DOHH2 (cell line): ENCODE measurements at regions not wholly inside any gene's neighbourhood (a gene's known extent, or its start where the extent isn't known, plus 50 kb on each side); places are given as distances from the start of the nearest gene placed in this dataset.

ENCODE experiments used
- CTCF ChIP-seq: fragments of 200-600 bp; sonication (generic); IDR thresholded peaks from one replicate; pipeline ENCODE4 v1.5.1; 2014; ENCODE audit warnings: antibody characterized with exemption, mild to moderate bottlenecking, low read depth, low read length; ENCODE audit not compliant: poor library complexity, severe bottlenecking
- EZH2phosphoT487 ChIP-seq: fragments of 200-600 bp; sonication (generic); IDR thresholded peaks from 2 replicates; pipeline ENCODE4 v1.6.1; 2017; ENCODE audit warnings: borderline replicate concordance, mild to moderate bottlenecking, antibody characterized with exemption, low read length, moderate library complexity, mixed read lengths

- TF ChIP-seq CTCF, result no peak
- TF ChIP-seq EZH2phosphoT487, result no peak
These were observed 290.0 kb downstream of the HAO1 start for GRCh38 chr20:7650086-7650879.
